Keratinocyte (primary cell): ENCODE measurements at regions not wholly inside any gene's neighbourhood (a gene's known extent, or its start where the extent isn't known, plus 50 kb on each side); places are given as distances from the start of the nearest gene placed in this dataset.

ENCODE experiments used
- EZH2 ChIP-seq: IDR thresholded peaks from one replicate; pipeline ENCODE4 v1.6.1; 2012; ENCODE audit warnings: inconsistent platforms, mild to moderate bottlenecking, low read length, moderate library complexity
- TF ChIP-seq, protein P1 (sequence below), 3 experiments: IDR thresholded peaks in 1 of 3; conservative IDR thresholded peaks in 1 of 3; optimal IDR thresholded peaks in 1 of 3; 2 replicates in 2 of 3; 3 replicates in 1 of 3; pipeline versions ENCODE3 to v1.5.1; 2011; ENCODE audit warnings: low read length in 3 of 3, mild to moderate bottlenecking in 3 of 3, moderate library complexity in 2 of 3, control low read depth in 1 of 3, inconsistent platforms in 1 of 3; ENCODE audit not compliant: insufficient read depth in 2 of 3; ENCODE audit errors: extremely low read depth in 1 of 3

DNA sequence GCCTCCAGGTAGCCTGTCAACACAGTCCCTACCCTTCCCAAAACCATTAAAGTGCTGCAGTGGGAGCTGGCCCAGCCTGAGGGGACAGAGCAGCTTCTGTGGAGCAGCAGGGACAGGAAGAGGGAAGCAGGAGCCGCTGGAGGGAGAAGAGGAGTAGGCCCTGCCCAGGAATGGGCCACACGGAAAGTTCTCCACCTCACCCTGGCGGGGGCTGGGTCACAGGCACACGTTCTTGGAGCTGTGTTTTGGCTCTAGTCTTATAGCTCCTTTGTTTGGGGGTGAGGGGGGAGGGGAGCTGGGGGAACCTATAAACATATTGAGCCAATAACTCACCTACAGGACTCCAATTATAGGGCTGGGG is 508.6 kb downstream of the SHQ1 start:
- TF ChIP-seq, protein P1, sequence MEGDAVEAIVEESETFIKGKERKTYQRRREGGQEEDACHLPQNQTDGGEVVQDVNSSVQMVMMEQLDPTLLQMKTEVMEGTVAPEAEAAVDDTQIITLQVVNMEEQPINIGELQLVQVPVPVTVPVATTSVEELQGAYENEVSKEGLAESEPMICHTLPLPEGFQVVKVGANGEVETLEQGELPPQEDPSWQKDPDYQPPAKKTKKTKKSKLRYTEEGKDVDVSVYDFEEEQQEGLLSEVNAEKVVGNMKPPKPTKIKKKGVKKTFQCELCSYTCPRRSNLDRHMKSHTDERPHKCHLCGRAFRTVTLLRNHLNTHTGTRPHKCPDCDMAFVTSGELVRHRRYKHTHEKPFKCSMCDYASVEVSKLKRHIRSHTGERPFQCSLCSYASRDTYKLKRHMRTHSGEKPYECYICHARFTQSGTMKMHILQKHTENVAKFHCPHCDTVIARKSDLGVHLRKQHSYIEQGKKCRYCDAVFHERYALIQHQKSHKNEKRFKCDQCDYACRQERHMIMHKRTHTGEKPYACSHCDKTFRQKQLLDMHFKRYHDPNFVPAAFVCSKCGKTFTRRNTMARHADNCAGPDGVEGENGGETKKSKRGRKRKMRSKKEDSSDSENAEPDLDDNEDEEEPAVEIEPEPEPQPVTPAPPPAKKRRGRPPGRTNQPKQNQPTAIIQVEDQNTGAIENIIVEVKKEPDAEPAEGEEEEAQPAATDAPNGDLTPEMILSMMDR (optimal IDR thresholded peaks at IDR 0.05 in 1 of 3, IDR thresholded peaks at IDR 0.05 in 1 of 3, conservative IDR thresholded peaks at IDR 0.05 in 1 of 3; ENCODE audit: extremely low read depth in 1 of 3, insufficient read depth in 2 of 3, low read length in 3 of 3) = no peak
- no peak for TF ChIP-seq EZH2
